Right renal cortex interstitium (tissue), 3 donors: ENCODE measurements at regions not wholly inside any gene's neighbourhood (a gene's known extent, or its start where the extent isn't known, plus 50 kb on each side); places are given as distances from the start of the nearest gene placed in this dataset.
"Not testable (repeated sequence)": the region's sequence is repeated elsewhere in the genome, so short reads cannot be mapped to it uniquely, and the experiment has no call there.

Experiments
- DNase-seq, 3 donors: peaks; one replicate each; pipeline ENCODE4 v3.0.0-alpha.2; 2013; ENCODE audit warnings: low read depth in 3 of 3, low spot score in 2 of 3

DNA sequence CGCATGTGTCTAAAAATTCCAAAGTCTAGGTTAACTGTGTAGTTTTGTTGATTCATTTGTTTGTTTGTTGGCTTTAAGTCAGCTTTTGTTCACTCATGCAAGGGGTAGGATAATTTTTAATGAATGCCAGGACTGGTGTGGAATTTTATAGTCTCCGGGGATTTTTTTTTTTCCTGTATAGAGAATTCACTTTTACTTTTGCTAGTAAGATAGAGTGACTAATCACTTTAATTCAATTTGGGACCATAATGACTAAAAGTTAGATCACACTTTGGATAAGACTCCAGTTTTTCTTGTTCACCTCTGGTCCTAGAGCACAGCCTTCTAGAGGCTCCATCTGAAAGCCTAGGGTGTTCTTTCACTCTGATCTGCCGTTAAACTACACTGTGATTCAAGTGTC, 1690.0 kb downstream of the PCDH9 start:
- no peak for DNase-seq

DNA sequence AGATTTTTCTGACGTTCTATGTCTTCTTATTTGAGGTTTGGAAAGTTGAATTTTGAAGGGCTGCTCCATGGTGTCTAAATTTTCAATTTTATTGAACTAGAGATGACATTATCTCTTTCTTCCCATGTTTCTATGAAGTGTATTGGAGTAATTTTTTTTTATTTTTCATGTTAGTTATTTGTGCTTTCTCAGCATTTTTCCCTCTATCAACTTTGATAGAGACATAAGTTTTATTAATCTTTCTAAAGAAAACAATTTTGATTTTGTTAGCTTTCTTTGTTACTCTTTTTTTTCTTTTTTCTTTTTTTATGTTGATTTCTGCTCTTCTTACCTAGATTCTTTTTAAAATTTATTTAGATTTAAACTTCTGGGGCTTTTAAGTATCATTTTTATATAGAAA, 1694.8 kb downstream of the PCDH9 start:
- no peak for DNase-seq

DNA sequence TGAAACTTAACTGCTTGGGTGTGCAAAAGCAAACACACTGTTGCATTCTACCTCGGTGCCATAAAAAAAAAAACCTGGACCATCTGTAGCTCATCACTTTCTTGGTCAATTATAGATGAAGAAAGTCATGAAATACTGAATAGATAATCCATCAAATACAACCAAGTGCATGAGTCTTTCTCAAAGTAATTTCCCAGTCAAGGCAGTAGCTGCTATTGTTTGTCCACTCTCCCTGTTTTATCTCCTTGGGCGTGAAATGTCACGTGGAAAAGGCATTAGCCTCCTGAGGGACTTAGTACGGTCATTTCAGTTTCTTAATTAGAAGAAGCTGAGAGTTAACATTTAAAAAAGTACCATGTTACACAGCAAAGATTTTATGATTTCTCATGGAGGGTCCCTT, 1697.9 kb downstream of the PCDH9 start:
- DNase-seq: no peak

DNA sequence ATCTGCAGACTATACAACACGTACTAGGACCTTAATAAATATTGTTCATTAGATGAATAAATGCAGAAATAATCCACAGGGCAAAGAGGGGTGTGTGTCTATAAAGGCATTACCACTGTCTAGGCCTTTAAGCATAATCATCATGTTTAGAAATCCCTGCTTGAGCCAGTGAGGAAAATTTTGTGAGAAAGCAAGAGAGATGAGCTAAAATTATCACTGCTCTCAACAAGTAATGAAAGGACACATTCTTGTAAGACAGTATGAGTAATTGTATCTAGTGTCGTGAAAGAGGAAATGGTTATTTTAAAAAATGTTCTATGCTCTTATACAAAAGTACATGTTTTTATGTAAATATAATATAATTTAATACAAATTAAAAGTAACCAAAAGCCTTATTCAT, 1699.4 kb downstream of the PCDH9 start:
- DNase-seq: no peak

DNA sequence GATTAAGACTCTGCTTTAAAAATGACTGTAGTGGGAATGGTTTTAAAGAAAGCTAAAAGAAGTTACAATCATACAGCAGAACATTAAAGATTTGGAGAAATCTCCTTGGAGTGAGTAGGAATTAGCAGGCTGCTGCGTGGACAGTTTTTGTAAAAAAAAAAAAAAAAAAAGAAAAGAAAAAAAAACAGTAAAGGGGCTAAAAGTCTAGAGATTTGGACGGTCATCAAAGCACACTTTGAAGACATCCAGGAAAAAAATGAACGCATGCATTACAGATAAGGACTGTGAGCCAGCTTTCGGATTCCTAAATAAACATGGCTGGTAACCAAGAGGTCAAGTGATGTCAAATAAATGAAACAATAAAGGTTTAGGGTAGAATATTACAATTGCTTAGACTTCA, 1700.6 kb downstream of the PCDH9 start:
- DNase-seq: no peak

DNA sequence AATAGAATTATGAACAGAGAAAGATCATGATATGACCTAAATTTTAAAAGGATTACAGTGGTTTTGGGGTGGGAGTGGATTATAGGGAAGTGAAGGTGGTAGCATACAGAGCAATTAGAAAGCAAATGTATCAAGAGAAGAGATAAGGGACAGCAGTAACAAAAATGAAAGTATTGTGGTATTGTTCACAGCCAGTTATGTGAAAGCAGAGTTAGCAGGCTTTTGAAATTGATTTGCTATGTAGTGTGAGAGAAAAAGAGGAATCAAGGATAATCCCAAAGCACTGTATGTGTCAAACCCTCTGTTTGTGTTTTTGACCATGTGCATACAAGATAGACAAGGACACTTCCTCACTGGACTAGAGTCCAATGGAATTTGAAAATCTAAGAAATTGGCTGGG, 1721.4 kb downstream of the PCDH9 start:
- DNase-seq: no peak

DNA sequence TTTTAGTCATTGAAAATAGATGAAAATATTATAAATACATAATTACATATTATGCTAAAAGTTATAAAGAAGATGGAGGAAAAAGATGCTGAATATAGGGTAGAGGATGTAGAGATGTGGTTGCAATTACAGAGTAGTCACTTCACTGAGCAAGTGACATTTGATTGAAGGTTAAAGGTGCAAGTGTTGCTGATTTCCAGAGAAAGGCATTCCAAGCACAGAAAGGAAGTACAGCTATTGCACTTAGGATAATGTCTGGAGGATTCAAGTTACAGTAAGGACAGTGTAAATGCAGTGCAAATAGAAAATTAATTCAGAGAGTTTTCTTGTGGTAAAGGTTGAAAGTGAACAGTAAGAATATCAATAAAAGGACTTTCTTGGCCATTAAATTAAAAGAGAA, 1721.8 kb downstream of the PCDH9 start:
- DNase-seq: no peak

DNA sequence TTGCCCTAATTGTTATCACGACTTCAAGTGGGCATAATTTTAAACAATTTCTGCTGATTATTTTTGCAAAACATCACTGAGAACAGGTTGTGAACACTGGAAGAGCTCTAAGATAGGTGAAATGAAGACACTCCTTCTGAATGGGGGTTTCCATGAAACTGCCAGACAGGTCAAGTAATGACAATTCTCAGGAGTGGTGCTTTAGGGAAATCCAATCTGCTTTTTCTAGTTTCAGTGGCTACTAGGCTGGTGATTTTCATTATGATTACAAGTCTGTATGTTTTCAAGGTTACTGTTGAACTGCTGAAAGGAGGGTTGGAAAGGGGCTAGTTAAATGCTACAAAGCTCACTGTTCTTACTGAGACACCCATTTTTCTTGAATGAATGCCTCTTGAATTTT, 1724.2 kb downstream of the PCDH9 start:
- DNase-seq: no peak

DNA sequence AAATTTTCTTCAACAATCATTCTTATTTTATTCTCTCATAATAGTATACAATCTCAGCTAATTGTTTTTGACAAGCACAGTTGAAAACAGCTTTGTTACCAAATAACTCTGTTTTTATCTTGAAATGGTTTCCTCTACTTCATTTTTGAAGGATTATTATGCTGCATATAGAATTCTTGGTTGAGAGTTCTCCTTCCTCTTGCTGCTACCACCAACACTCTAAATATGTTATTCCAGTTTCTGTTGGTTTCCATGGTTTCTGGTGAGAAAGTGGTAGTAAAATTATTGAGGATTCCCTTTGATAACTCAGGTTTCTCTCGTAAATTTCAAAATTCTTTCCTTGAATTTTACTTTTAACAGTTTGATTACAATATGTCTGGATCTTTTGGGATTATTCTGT, 1725.9 kb downstream of the PCDH9 start:
- DNase-seq: no peak

DNA sequence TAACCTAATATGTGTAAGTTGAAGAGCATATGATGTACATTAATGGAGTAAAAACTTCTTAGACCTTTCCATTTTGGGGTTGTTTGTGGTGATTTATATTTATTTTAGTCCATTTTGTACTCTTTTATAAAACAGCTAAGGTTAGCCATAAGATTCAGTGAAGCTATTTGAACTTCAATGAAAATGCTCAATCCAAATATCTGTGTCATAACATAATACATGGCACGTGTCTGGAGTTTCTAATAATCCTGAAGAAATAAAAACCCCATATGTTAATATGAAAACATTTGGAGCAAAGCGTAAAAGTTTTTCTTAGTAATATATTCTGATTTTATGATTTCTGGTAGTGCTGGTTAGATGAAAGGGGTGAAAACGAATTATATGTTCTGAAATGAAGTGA, 1729.7 kb downstream of the PCDH9 start:
- no peak for DNase-seq

DNA sequence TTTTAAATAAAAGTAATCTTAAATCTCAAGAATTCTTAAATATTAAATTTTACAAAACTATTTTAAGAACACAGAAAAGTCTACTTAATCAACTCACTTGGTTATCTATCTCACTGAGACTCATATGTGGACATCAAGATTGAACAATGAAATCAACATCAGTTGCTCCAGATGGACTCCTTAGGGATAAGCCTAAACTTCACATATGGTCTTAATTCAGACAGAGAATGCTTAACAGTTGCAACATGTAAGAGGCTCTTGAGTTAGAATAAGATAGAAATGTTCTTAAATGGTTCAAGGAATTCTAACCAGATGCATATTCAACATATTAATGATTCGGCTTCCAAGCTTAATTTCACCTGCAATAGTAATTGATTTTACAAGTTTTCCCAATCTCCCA, 1730.9 kb downstream of the PCDH9 start:
- DNase-seq: no peak

DNA sequence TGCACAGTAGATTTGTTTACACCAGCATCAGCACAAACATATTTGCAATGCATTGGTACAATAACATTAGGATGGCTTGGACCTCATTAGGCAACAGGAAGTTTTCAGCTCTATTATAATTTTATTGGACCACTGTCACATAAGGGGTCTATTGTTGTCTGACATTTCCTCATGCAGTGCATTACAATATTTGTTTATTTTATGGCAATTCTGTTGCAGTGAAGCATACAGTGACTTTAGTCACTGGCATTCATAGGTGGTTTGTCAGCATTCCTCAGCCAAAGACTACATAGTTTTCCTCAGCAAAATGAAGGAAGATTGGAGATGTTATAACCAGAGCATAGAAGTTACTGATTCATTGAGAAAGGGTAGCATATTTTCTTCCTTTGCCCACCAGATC, 1732.9 kb downstream of the PCDH9 start:
- no peak for DNase-seq

DNA sequence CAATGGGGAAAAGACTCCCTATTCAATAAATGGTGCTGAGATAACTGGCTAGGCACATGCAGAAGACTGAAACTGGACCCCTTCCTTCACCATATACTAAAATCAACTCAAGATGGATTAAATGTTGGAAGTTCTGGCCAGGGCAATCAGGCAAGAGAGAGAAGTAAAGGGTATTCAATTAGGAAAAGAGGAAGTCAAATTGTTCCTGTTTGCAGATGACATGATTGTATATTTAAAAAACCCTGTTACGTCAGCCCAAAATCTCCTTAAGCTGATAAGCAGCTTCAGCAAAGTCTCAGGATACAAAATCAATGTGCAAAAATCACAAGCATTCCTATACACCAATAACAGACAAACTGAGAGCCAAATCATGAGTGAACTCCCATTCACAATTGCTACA, 1739.4 kb downstream of the PCDH9 start:
- DNase-seq: not testable (repeated sequence)

DNA sequence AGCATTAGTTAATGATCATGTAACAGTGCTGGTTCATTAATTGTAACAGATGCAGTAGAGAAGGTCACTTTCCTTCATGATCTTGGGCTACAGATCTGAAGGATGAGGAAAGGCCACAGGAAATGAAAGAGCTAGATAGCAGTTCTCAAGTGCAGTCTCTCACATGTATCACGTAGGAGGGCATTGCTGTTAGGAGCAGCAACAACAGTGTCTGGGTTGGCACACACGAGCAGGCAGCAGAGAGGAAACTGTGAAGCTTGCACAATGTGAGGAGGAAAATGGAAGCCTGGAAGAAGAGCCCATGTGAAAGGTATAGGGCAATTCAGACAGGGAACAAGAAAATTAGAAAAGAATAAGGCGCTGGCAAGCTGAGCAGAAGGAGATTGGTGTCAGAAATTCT, 1741.5 kb downstream of the PCDH9 start:
- DNase-seq: no peak

DNA sequence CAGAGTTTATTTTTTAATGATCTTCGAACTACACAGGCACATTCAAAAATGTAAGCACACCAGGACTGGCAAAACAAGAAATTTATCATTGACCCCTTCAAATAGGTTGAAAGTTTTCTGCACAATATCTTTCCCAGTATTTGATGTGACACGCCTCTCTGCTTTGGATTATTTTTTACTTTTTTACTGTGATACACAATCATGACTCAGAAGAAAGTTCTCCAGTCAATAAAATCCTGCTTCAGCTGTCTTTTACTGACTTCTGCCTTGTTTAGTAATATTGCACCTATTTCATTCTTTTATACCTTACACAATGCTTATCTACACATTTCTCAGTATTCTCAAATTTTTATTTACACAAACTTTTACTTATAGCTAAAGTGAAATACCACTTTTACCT, 1750.4 kb downstream of the PCDH9 start:
- no peak for DNase-seq

DNA sequence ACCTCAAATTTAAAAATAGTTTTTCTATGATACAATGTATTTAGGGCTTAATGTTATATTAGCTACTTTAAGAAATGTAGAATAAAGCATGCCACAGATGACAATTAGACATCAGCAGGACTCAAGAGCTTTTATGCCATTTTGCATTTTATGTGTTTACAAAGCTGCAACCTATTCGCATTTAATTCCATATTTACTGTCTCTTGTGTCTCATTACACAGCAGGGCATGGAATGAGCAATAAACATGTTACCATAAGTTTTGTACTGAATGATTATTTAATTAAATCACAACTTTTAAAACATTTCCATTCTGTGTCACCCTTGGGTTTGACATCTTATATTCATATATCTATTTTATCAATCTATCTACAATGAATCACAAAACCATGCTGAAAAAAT, 1756.9 kb downstream of the PCDH9 start:
- no peak for DNase-seq

DNA sequence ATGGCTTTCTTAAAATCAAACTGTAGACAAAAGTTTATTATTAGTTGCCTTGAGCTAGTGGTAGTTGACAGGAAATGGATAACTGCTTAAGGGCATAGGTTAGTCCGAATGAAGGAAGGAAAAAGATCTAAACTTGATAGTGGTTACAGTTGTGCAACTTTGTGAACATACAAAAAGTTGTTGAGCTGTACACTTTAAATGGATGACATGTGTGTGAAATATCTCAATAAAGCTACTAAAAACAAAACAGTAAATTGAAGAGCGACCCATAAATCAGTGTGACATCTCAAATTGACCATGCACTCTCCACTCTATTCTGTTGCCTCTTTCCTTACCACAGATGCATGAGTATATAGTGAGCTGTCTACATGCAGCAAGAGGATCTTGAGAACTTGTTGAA, 1757.8 kb downstream of the PCDH9 start:
- no peak for DNase-seq

DNA sequence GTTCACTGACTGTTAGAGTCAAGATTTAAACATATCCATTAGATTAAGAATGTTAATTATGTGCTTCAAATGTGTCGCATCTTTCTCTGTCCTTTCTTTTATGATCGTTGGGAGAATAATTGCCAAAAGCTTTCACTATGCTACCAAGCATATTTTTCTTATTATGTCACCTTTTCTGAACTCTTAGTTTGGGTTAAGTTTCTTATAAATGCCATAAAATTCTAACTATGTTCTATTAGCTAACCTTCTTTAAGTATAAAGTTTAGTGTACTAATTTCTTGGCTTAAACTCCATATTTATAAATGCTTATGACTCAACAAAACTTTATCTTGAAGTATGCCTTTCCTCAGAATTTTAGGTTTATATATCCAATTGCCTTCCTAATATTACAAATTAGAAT, 1759.4 kb downstream of the PCDH9 start:
- no peak for DNase-seq

DNA sequence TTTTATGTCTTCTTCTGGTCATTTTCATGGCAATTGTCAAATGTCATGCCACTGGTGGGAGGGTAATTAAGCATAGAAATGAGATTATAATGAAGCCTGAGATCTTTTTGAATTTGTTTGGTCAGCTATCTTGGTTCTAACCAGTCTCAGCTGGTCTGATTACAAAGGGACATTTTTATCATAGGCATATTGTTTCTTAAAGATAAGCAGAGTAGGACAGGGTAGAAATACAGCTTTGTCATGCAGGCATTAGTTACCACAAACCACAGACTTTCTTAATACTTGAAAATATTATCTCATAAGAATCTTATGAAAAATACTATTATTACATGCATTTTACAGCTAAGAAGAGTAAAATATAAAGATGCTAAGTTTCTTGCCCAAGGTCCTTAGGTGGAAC, 1761.5 kb downstream of the PCDH9 start:
- no peak for DNase-seq

DNA sequence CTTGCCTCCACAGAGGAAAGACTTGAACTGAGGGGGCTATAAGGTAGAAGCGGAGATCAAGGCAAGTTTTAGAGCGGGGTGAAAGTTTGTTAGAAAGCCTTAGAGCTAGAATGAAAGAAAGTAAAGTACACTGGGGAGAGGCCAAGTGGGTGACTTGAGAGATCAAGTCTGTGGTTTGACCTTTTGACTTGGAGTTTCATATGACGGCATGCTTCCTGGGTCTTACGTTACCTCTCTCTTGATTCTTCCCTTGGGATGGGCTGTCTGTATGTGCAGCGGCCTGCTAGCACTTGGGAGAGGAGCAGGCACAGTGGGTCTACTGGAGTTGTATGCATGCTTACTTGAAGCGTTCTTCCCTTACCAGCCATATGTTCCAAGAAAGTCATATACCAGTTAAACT, 1768.5 kb downstream of the PCDH9 start:
- DNase-seq: no peak

DNA sequence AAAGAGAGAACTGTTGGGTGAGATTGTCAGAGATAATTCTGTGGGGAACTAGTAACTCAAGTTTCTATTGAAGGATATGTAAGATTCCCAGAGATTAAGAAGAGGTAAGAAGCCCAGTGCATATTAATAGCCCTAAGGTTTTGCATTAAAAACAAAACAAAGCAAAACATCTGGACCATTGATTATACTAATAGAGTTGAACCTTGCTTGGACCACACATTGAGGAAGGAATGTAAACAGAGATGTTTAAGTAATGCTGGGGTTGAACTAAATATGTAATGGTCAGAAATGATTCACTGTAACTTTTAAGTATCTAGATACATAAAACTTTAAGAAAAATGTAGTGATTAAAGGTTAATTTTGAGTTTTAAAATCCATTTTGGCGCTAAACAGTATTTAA, 1770.0 kb downstream of the PCDH9 start:
- DNase-seq: no peak

DNA sequence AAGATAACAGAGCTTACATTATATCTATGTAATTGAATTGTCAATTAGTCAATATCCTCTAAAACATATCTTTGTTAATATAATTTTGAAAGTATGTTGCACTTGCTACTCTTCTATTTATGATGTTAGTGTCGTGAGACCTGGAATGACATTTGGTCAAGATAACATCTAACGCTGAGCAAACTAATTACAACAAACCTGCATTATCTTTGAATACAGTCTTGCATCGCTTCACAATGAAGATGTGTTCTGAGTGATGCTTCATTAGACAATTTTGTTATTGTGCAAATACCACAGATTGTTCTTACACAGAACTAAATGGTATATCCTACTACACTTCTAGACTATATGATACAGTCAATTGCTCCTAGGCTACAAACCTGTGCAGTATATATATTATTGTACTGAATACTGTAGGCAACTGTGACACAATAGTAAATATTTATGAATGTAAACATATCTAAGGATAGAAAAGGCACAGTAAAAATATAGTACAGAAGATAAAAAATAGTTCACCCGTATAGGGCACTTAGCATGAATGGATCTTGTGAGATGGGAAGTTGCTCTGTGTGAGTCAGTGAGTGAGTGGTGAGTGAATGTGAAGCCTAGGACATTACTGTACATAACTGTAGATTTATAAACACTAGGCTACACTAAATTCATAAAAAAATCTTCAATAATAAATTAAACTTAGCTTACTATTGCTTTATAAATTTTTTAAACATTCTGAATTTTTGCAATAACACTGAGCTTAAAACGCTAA, 1773.8 kb downstream of the PCDH9 start:
- no peak for DNase-seq

DNA sequence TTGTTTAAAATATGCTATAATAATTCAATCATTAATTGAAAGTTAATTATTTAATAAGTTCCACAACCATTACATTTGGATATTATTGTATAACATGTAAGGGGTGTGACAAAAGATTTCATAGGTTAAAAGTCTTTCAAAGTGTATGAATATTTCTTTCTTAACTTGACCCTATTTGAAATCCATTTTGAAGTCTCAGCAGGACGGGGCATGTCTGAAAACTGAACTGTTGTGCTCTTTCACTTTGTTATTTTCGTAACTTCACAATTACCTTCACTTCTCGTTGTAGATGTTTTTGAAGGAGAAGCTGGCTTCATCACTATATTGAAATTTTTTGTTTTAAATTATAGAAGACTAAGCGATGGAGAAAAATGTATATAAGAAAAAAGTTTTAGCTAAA, 1775.7 kb downstream of the PCDH9 start:
- DNase-seq: no peak
